GM23338 (cell line): ENCODE measurements at regions not wholly inside any gene's neighbourhood (a gene's known extent, or its start where the extent isn't known, plus 50 kb on each side); places are given as distances from the start of the nearest gene placed in this dataset.
A peak's percentile ranks its signal among the peaks of the same experiment; 100 is the strongest.

Experiments
- ATAC-seq: fragments of 200-7000 bp; cut with Tn5 transposase; 3 replicates; pipeline ENCODE4 v1.9.1; 2020
- DNase-seq: peaks from one replicate; pipeline ENCODE4 v3.0.0-alpha.2; 2015; ENCODE audit warnings: low spot score
- H2AFZ ChIP-seq: fragments of 200-600 bp; sonication (generic); 2 replicates; pipeline ENCODE4 v1.8.0; 2016; ENCODE audit warnings: antibody characterized with exemption, mild to moderate bottlenecking, moderate library complexity
- H3F3A ChIP-seq: fragments of 200-600 bp; sonication (generic); replicated peaks from 2 replicates; pipeline ENCODE4 v1.8.0; 2017; ENCODE audit warnings: antibody characterized with exemption, mixed run types, low read depth
- H3K27ac ChIP-seq: fragments of 200-600 bp; sonication (generic); 2 replicates; pipeline ENCODE4 v1.6.1; 2016; ENCODE audit warnings: low read depth
- H3K27me3 ChIP-seq: fragments of 200-600 bp; sonication (generic); 2 replicates; pipeline ENCODE4 v1.8.0; 2016; ENCODE audit warnings: mild to moderate bottlenecking, mixed run types, moderate library complexity; ENCODE audit not compliant: insufficient read depth
- H3K36me3 ChIP-seq: fragments of 200-600 bp; sonication (generic); 2 replicates; pipeline ENCODE4 v1.8.0; 2016; ENCODE audit warnings: mild to moderate bottlenecking; ENCODE audit not compliant: insufficient read depth
- H3K4me1 ChIP-seq: fragments of 200-600 bp; sonication (generic); 2 replicates; pipeline ENCODE4 v1.8.0; 2016; ENCODE audit warnings: mild to moderate bottlenecking, moderate library complexity; ENCODE audit not compliant: insufficient read depth
- H3K4me2 ChIP-seq: fragments of 200-600 bp; sonication (generic); 2 replicates; pipeline ENCODE4 v1.7.1; 2017; ENCODE audit warnings: mixed run types
- H3K4me3 ChIP-seq: fragments of 200-600 bp; sonication (generic); 2 replicates; pipeline ENCODE4 v1.6.1; 2016; ENCODE audit warnings: mixed run types
- H3K79me2 ChIP-seq: fragments of 200-600 bp; sonication (generic); replicated peaks from 2 replicates; pipeline ENCODE4 v1.8.0; 2017; ENCODE audit warnings: mild to moderate bottlenecking; ENCODE audit not compliant: insufficient read depth
- H3K9me2 ChIP-seq: fragments of 200-600 bp; sonication (generic); 2 replicates; pipeline ENCODE4 v1.8.0; 2017; ENCODE audit not compliant: insufficient read depth
- H4K20me1 ChIP-seq: fragments of 200-600 bp; sonication (generic); replicated peaks from 2 replicates; pipeline ENCODE4 v1.8.0; 2017; ENCODE audit warnings: mild to moderate bottlenecking; ENCODE audit not compliant: insufficient read depth
- H3K27ac Mint-ChIP-seq: 2 replicates; pipeline ENCODE4 v1.8.0; 2020; ENCODE audit warnings: inconsistent platforms, mild to moderate bottlenecking, moderate library complexity, mixed read lengths
- H3K27me3 Mint-ChIP-seq: 3 replicates; pipeline ENCODE4 v1.8.0; 2022; ENCODE audit warnings: low read depth, mild to moderate bottlenecking, moderate library complexity, mixed read lengths, inconsistent platforms; ENCODE audit not compliant: insufficient read depth, poor library complexity
- H3K36me3 Mint-ChIP-seq: 3 replicates; pipeline ENCODE4 v1.8.0; 2021; ENCODE audit warnings: low read depth, mild to moderate bottlenecking, inconsistent platforms, moderate library complexity, mixed read lengths
- H3K4me1 Mint-ChIP-seq: 3 replicates; pipeline ENCODE4 v1.8.0; 2020; ENCODE audit warnings: mild to moderate bottlenecking, inconsistent platforms, mixed read lengths
- H3K4me3 Mint-ChIP-seq: 3 replicates; pipeline ENCODE4 v1.8.0; 2021; ENCODE audit warnings: moderate library complexity, mild to moderate bottlenecking, inconsistent platforms, mixed read lengths
- H3K9me3 Mint-ChIP-seq: 3 replicates; pipeline ENCODE4 v1.8.0; 2020; ENCODE audit warnings: moderate library complexity, mild to moderate bottlenecking, inconsistent platforms, mixed read lengths
- CREB1 ChIP-seq: fragments of 250-450 bp; sonication (Bioruptor Pico); IDR thresholded peaks from 2 replicates; pipeline ENCODE4 v1.5.0; 2020; ENCODE audit warnings: low read depth, mild to moderate bottlenecking, moderate library complexity
- CTCF ChIP-seq, 2 experiments: fragments of 200-600 bp in 1 of 2; sonication (generic) in 1 of 2; conservative IDR thresholded peaks; 2 replicates each; pipeline versions ENCODE4 v1.5.1 to v1.6.1; 2016 to 2017; ENCODE audit warnings: antibody characterized with exemption in 2 of 2, low read depth in 2 of 2, mild to moderate bottlenecking in 2 of 2, moderate library complexity in 1 of 2
- ETS1 ChIP-seq: IDR thresholded peaks from 2 replicates; pipeline ENCODE4 v1.6.1; 2016; ENCODE audit warnings: antibody characterized with exemption
- EZH2 ChIP-seq: fragments of 200-600 bp; sonication (generic); IDR thresholded peaks from one replicate; pipeline ENCODE4 v1.8.0; 2017; ENCODE audit warnings: antibody characterized with exemption, mild to moderate bottlenecking, low read depth; ENCODE audit not compliant: unreplicated experiment
- EZH2phosphoT487 ChIP-seq: fragments of 200-600 bp; sonication (generic); IDR thresholded peaks from one replicate; pipeline ENCODE4 v1.8.1; 2018; ENCODE audit warnings: antibody characterized with exemption; ENCODE audit not compliant: unreplicated experiment
- JUNB ChIP-seq: IDR thresholded peaks from one replicate; pipeline ENCODE4 v1.6.1; 2016; ENCODE audit warnings: antibody characterized with exemption; ENCODE audit not compliant: unreplicated experiment
- NANOG ChIP-seq: IDR thresholded peaks from 2 replicates; pipeline ENCODE4 v1.6.1; 2016; ENCODE audit warnings: antibody characterized with exemption, borderline replicate concordance
- POLR2AphosphoS5 ChIP-seq: IDR thresholded peaks from 2 replicates; pipeline ENCODE4 v1.6.1; 2016; ENCODE audit warnings: antibody characterized with exemption, low read depth
- STAT1 ChIP-seq: IDR thresholded peaks from one replicate; pipeline ENCODE4 v1.6.1; 2016; ENCODE audit warnings: antibody characterized with exemption; ENCODE audit not compliant: unreplicated experiment
- ZNF114 ChIP-seq: fragments of 250-450 bp; sonication (Bioruptor Pico); IDR thresholded peaks from 2 replicates; pipeline ENCODE4 v1.5.0; 2020; ENCODE audit warnings: mild to moderate bottlenecking, moderate library complexity
- ZNF331 ChIP-seq: fragments of 250-450 bp; sonication (Bioruptor Pico); IDR thresholded peaks from 2 replicates; pipeline ENCODE4 v1.5.0; 2020; ENCODE audit warnings: low read depth, mild to moderate bottlenecking, moderate library complexity
- ZNF462 ChIP-seq: fragments of 250-450 bp; sonication (Bioruptor Pico); IDR thresholded peaks from 2 replicates; pipeline ENCODE4 v1.5.0; 2020; ENCODE audit warnings: mild to moderate bottlenecking, moderate library complexity
- TF ChIP-seq, protein P1 (sequence below): IDR thresholded peaks from one replicate; pipeline ENCODE4 v1.6.1; 2018; ENCODE audit warnings: antibody characterized with exemption; ENCODE audit not compliant: unreplicated experiment

DNA sequence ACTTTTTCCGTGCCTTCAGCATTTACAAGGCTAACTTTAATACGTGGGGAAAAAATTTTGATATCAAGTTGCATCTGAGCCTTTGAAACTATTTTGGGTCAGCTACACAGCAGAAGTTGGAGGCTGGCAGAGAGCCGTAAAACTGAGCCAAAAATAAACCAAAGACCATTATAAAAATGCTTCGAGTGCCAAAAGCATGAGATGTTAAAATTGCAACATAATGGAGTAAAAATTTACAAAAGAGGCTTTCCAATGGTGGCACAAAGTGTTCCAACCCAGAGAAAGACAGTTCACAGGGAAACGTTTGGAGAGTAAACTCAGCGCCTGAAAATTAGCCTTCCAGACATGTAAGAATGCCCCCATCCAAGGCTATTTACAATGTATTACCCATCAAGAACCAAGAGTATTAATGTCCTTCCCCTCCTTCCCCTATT, 190.3 kb downstream of the TLE1 start:
- Mint-ChIP-seq H3K9me3 (no peaks in the 10 kb centered on the region), H3K4me3 (no peak overlapping the region), H3K36me3 (no peaks in the 10 kb centered on the region), H3K27me3 (peaks cover 1% of the 10 kb centered on the region), H3K27ac (no peak overlapping the region), H3K4me1 (no peaks in the 10 kb centered on the region)
- TF ChIP-seq STAT1 (no peak), ETS1 (no peak), NANOG (no peak), ZNF462 (no peak), ZNF331 (no peak), ZNF114 (no peak), CTCF (conservative IDR thresholded peaks at IDR 0.05; ENCODE audit: low read depth in 2 of 2) (no peak), POLR2AphosphoS5 (no peak), EZH2phosphoT487 (no peak), EZH2 (no peak), JUNB (no peak), CREB1 (CRISPR knock-in tag) (no peak)
- TF ChIP-seq, protein P1, sequence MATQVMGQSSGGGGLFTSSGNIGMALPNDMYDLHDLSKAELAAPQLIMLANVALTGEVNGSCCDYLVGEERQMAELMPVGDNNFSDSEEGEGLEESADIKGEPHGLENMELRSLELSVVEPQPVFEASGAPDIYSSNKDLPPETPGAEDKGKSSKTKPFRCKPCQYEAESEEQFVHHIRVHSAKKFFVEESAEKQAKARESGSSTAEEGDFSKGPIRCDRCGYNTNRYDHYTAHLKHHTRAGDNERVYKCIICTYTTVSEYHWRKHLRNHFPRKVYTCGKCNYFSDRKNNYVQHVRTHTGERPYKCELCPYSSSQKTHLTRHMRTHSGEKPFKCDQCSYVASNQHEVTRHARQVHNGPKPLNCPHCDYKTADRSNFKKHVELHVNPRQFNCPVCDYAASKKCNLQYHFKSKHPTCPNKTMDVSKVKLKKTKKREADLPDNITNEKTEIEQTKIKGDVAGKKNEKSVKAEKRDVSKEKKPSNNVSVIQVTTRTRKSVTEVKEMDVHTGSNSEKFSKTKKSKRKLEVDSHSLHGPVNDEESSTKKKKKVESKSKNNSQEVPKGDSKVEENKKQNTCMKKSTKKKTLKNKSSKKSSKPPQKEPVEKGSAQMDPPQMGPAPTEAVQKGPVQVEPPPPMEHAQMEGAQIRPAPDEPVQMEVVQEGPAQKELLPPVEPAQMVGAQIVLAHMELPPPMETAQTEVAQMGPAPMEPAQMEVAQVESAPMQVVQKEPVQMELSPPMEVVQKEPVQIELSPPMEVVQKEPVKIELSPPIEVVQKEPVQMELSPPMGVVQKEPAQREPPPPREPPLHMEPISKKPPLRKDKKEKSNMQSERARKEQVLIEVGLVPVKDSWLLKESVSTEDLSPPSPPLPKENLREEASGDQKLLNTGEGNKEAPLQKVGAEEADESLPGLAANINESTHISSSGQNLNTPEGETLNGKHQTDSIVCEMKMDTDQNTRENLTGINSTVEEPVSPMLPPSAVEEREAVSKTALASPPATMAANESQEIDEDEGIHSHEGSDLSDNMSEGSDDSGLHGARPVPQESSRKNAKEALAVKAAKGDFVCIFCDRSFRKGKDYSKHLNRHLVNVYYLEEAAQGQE = no peak
- ATAC-seq = no peak
- peaks cover 9% of the 10 kb centered on the region for H3K9me2 ChIP-seq
- H3K79me2 ChIP-seq = no peaks in the 10 kb centered on the region
- H3F3A ChIP-seq = no peaks in the 10 kb centered on the region
- H3K4me1 ChIP-seq = no peaks in the 10 kb centered on the region
- no peak overlapping the region for H3K4me2 ChIP-seq
- H2AFZ ChIP-seq = peak overlapping the region; percentile 21; the same call in 1 of the 2 replicates
- no peak overlapping the region for H3K27ac ChIP-seq
- H3K27me3 ChIP-seq = no peaks in the 10 kb centered on the region
- DNase-seq = no peak
- H3K36me3 ChIP-seq = no peaks in the 10 kb centered on the region
- no peak overlapping the region for H3K4me3 ChIP-seq
- no peaks in the 10 kb centered on the region for H4K20me1 ChIP-seq
